Naive thymus-derived CD4-positive, alpha-beta T cell (primary cell): ENCODE measurements at regions not wholly inside any gene's neighbourhood (a gene's known extent, or its start where the extent isn't known, plus 50 kb on each side); places are given as distances from the start of the nearest gene placed in this dataset.

Experiments
- ATAC-seq: fragments of 150-1000 bp; cut with Tn5 transposase; 2 replicates; pipeline ENCODE4 v1.10.0; 2021; ENCODE audit warnings: mild to moderate bottlenecking, moderate library complexity
- CTCF ChIA-PET: fragments of 350-600 bp; sonication (Branson Sonifier 250); formaldehyde crosslinking; loops from one replicate; lab custom pipeline; 2021; ENCODE audit warnings: antibody characterized with exemption; lab: Charles Lee
- POLR2A ChIA-PET: fragments of 350-600 bp; sonication (Branson Sonifier 250); formaldehyde crosslinking; loops from one replicate; lab custom pipeline; 2021; ENCODE audit warnings: antibody characterized with exemption, inconsistent platforms; lab: Charles Lee
- DNase-seq, 9 donors: peaks; one replicate each; pipeline versions ENCODE4 v3.0.0 to v3.0.0-alpha.2; 2020 to 2022; ENCODE audit warnings: mixed read lengths in 1 of 9
- H3K27ac ChIP-seq: one replicate; pipeline ENCODE4 v1.7.0; 2013; ENCODE audit warnings: mild to moderate bottlenecking, low read depth, low read length, moderate library complexity
- H3K27me3 ChIP-seq, 2 donors: one replicate each; pipeline ENCODE4 v1.7.0; 2013; ENCODE audit warnings: low read length in 2 of 2, mild to moderate bottlenecking in 2 of 2, moderate library complexity in 2 of 2; ENCODE audit not compliant: control insufficient read depth in 2 of 2, insufficient read depth in 2 of 2
- H3K36me3 ChIP-seq, 3 experiments: 1 replicate in 2 of 3; 2 replicates in 1 of 3; pipeline ENCODE4 v1.7.0; 2013; ENCODE audit warnings: low read length in 3 of 3, mild to moderate bottlenecking in 3 of 3, moderate library complexity in 1 of 3; ENCODE audit not compliant: insufficient read depth in 3 of 3, control insufficient read depth in 2 of 3
- H3K4me1 ChIP-seq, 2 donors: one replicate each; pipeline ENCODE4 v1.7.0; 2013; ENCODE audit warnings: low read length in 2 of 2, mild to moderate bottlenecking in 2 of 2, moderate library complexity in 1 of 2; ENCODE audit not compliant: control insufficient read depth in 2 of 2, insufficient read depth in 2 of 2
- H3K4me3 ChIP-seq: 2 replicates; pipeline ENCODE4 v1.7.0; 2013; ENCODE audit warnings: mild to moderate bottlenecking, low read length
- H3K9me3 ChIP-seq, 3 experiments: 1 replicate in 2 of 3; 2 replicates in 1 of 3; pipeline ENCODE4 v1.7.0; 2013; ENCODE audit warnings: low read length in 3 of 3; ENCODE audit not compliant: control insufficient read depth in 2 of 3
- H3K27ac Mint-ChIP-seq, 9 donors: one replicate each; pipeline ENCODE4 v1.8.0; 2020 to 2022; ENCODE audit warnings: mixed read lengths in 9 of 9, mild to moderate bottlenecking in 8 of 9, moderate library complexity in 5 of 9, inconsistent platforms in 2 of 9
- H3K27me3 Mint-ChIP-seq, 5 donors: one replicate each; pipeline ENCODE4 v1.8.0; 2021 to 2022; ENCODE audit warnings: mixed read lengths in 5 of 5, mild to moderate bottlenecking in 1 of 5
- H3K36me3 Mint-ChIP-seq, 5 donors: one replicate each; pipeline ENCODE4 v1.8.0; 2020 to 2022; ENCODE audit warnings: mixed read lengths in 5 of 5, mild to moderate bottlenecking in 3 of 5, inconsistent platforms in 1 of 5
- H3K4me1 Mint-ChIP-seq, 7 donors: one replicate each; pipeline ENCODE4 v1.8.0; 2020 to 2022; ENCODE audit warnings: mixed read lengths in 7 of 7, mild to moderate bottlenecking in 3 of 7, inconsistent platforms in 1 of 7
- H3K4me3 Mint-ChIP-seq, 10 donors: one replicate each; pipeline ENCODE4 v1.8.0; 2020 to 2022; ENCODE audit warnings: mild to moderate bottlenecking in 10 of 10, mixed read lengths in 10 of 10, moderate library complexity in 6 of 10, inconsistent platforms in 2 of 10
- H3K9me3 Mint-ChIP-seq, 11 donors: one replicate each; pipeline ENCODE4 v1.8.0; 2020 to 2022; ENCODE audit warnings: mixed read lengths in 11 of 11, mild to moderate bottlenecking in 4 of 11, inconsistent platforms in 1 of 11, moderate library complexity in 1 of 11
- intact Hi-C, 2 donors: fragments of 100-400 bp; cut with micrococcal nuclease; formaldehyde crosslinking; loops; one replicate each; pipeline ENCODE4 v1.15.1; 2023

GRCh38 chr3:145857956-145858355, 303.0 kb downstream of the PLOD2 start:
- ATAC-seq (no peak), DNase-seq (no peak)
- no peaks in the 10 kb centered on the region for H3K4me1 Mint-ChIP-seq
- no peaks in the 10 kb centered on the region for H3K27me3 Mint-ChIP-seq
- no peaks in the 10 kb centered on the region for H3K4me1 ChIP-seq
- CTCF ChIA-PET, result no interaction called here
- intact Hi-C loops, result no loop called here
- peaks cover 0 to 6% (median 3%) of the 10 kb centered on the region in 11 donors for H3K9me3 Mint-ChIP-seq
- H3K9me3 ChIP-seq, result no peaks in the 10 kb centered on the region
- no peak overlapping the region for H3K27ac Mint-ChIP-seq
- H3K4me3 ChIP-seq, result no peak overlapping the region
- POLR2A ChIA-PET, result no interaction called here
- no peaks in the 10 kb centered on the region for H3K36me3 ChIP-seq
- no peaks in the 10 kb centered on the region for H3K27me3 ChIP-seq
- no peak overlapping the region for H3K4me3 Mint-ChIP-seq
- H3K36me3 Mint-ChIP-seq, result no peaks in the 10 kb centered on the region
- H3K27ac ChIP-seq, result no peak overlapping the region

- no peaks in the 10 kb centered on the region for H3K36me3 ChIP-seq
- no peak overlapping the region for H3K4me3 ChIP-seq
- H3K4me1 ChIP-seq, result no peaks in the 10 kb centered on the region
- H3K27ac Mint-ChIP-seq, result no peak overlapping the region
- no peak overlapping the region for H3K27ac ChIP-seq
- no peaks in the 10 kb centered on the region for H3K36me3 Mint-ChIP-seq
- peaks cover 0 to 6% (median 2%) of the 10 kb centered on the region in 11 donors for H3K9me3 Mint-ChIP-seq
- no peaks in the 10 kb centered on the region for H3K27me3 Mint-ChIP-seq
- CTCF ChIA-PET, result no interaction called here
- no peak for ATAC-seq
- H3K4me3 Mint-ChIP-seq, result no peak overlapping the region
- no peaks in the 10 kb centered on the region for H3K27me3 ChIP-seq
- no peaks in the 10 kb centered on the region for H3K9me3 ChIP-seq
- POLR2A ChIA-PET, result no interaction called here
- intact Hi-C loops, result no loop called here
- H3K4me1 Mint-ChIP-seq, result no peaks in the 10 kb centered on the region
- no peak for DNase-seq
Measured at GRCh38 chr3:145864336-145864735, 296.6 kb downstream of the PLOD2 start.

GRCh38 chr3:145865399-145866018, 295.5 kb downstream of the PLOD2 start:
- CTCF ChIA-PET, result no interaction called here
- POLR2A ChIA-PET, result no interaction called here
- Histone ChIP-seq H3K4me1 (no peaks in the 10 kb centered on the region), H3K27ac (no peak overlapping the region), H3K36me3 (no peaks in the 10 kb centered on the region), H3K4me3 (no peak overlapping the region), H3K27me3 (no peaks in the 10 kb centered on the region), H3K9me3 (no peaks in the 10 kb centered on the region)
- no peaks in the 10 kb centered on the region for H3K4me1 Mint-ChIP-seq
- H3K27ac Mint-ChIP-seq, result no peak overlapping the region
- H3K9me3 Mint-ChIP-seq, result peaks cover 0 to 6% (median 1%) of the 10 kb centered on the region in 11 donors
- H3K4me3 Mint-ChIP-seq, result no peak overlapping the region
- H3K27me3 Mint-ChIP-seq, result no peaks in the 10 kb centered on the region
- DNase-seq (no peak), ATAC-seq (no peak)
- no peaks in the 10 kb centered on the region for H3K36me3 Mint-ChIP-seq
- intact Hi-C loops, result no loop called here

- H3K4me3 ChIP-seq, result no peak overlapping the region
- no peak overlapping the region for H3K4me3 Mint-ChIP-seq
- no peaks in the 10 kb centered on the region for H3K4me1 ChIP-seq
- H3K27me3 ChIP-seq, result no peaks in the 10 kb centered on the region
- ChIA-PET CTCF (no interaction called here), POLR2A (no interaction called here)
- H3K9me3 ChIP-seq, result no peaks in the 10 kb centered on the region
- peaks cover 0 to 11% (median 4%) of the 10 kb centered on the region in 11 donors for H3K9me3 Mint-ChIP-seq
- H3K4me1 Mint-ChIP-seq, result no peaks in the 10 kb centered on the region
- no peaks in the 10 kb centered on the region for H3K36me3 ChIP-seq
- no peak overlapping the region for H3K27ac ChIP-seq
- no peak for ATAC-seq
- no peaks in the 10 kb centered on the region for H3K27me3 Mint-ChIP-seq
- H3K27ac Mint-ChIP-seq, result no peak overlapping the region
- no peaks in the 10 kb centered on the region for H3K36me3 Mint-ChIP-seq
- no peak for DNase-seq
- intact Hi-C loops, result no loop called here
Measured at GRCh38 chr3:145869958-145870357, 291.0 kb downstream of the PLOD2 start.

GRCh38 chr3:145882436-145882835, 278.5 kb downstream of the PLOD2 start:
- CTCF ChIA-PET, result no interaction called here
- no peaks in the 10 kb centered on the region for H3K27me3 ChIP-seq
- intact Hi-C loops, result no loop called here

GRCh38 chr3:145889730-145890129, 271.3 kb downstream of the PLOD2 start:
- Mint-ChIP-seq H3K36me3 (no peaks in the 10 kb centered on the region), H3K27ac (no peak overlapping the region), H3K4me1 (no peaks in the 10 kb centered on the region), H3K9me3 (peaks cover 0 to 20% (median 2%) of the 10 kb centered on the region in 11 donors), H3K27me3 (no peaks in the 10 kb centered on the region), H3K4me3 (no peak overlapping the region)
- ATAC-seq (no peak), DNase-seq (no peak)
- no peaks in the 10 kb centered on the region for H3K9me3 ChIP-seq
- H3K4me1 ChIP-seq, result no peaks in the 10 kb centered on the region
- H3K36me3 ChIP-seq, result no peaks in the 10 kb centered on the region
- no peak overlapping the region for H3K27ac ChIP-seq
- ChIA-PET CTCF (no interaction called here), POLR2A (no interaction called here)
- H3K27me3 ChIP-seq, result no peaks in the 10 kb centered on the region
- intact Hi-C loops, result no loop called here
- H3K4me3 ChIP-seq, result no peak overlapping the region

More at GRCh38 chr3:145882436-145882835, 278.5 kb downstream of the PLOD2 start:
- Histone ChIP-seq H3K4me1 (no peaks in the 10 kb centered on the region), H3K27ac (no peak overlapping the region), H3K9me3 (no peaks in the 10 kb centered on the region), H3K4me3 (no peak overlapping the region), H3K36me3 (no peaks in the 10 kb centered on the region)
- H3K36me3 Mint-ChIP-seq, result no peaks in the 10 kb centered on the region
- POLR2A ChIA-PET, result no interaction called here
- no peak overlapping the region for H3K4me3 Mint-ChIP-seq
- peaks cover 0 to 13% (median 5%) of the 10 kb centered on the region in 11 donors for H3K9me3 Mint-ChIP-seq
- no peak for DNase-seq
- H3K27ac Mint-ChIP-seq, result no peak overlapping the region
- H3K27me3 Mint-ChIP-seq, result no peaks in the 10 kb centered on the region
- ATAC-seq, result no peak
- H3K4me1 Mint-ChIP-seq, result no peaks in the 10 kb centered on the region

GRCh38 chr3:145892869-145893268, 268.1 kb downstream of the PLOD2 start:
- ATAC-seq, result no peak
- Mint-ChIP-seq H3K9me3 (peaks cover 0 to 28% (median 2%) of the 10 kb centered on the region in 11 donors), H3K36me3 (no peaks in the 10 kb centered on the region), H3K4me1 (no peaks in the 10 kb centered on the region), H3K4me3 (no peak overlapping the region), H3K27ac (no peak overlapping the region), H3K27me3 (no peaks in the 10 kb centered on the region)
- H3K4me1 ChIP-seq, result no peaks in the 10 kb centered on the region
- intact Hi-C loops, result no loop called here
- no peaks in the 10 kb centered on the region for H3K36me3 ChIP-seq
- POLR2A ChIA-PET, result no interaction called here
- no peaks in the 10 kb centered on the region for H3K27me3 ChIP-seq
- no peaks in the 10 kb centered on the region for H3K9me3 ChIP-seq
- no peak overlapping the region for H3K27ac ChIP-seq
- no peak for DNase-seq
- no peak overlapping the region for H3K4me3 ChIP-seq
- CTCF ChIA-PET, result no interaction called here
